ENCODE measurements at regions not wholly inside any gene's neighbourhood (a gene's known extent, or its start where the extent isn't known, plus 50 kb on each side); places are given as distances from the start of the nearest gene placed in this dataset.

DNA sequence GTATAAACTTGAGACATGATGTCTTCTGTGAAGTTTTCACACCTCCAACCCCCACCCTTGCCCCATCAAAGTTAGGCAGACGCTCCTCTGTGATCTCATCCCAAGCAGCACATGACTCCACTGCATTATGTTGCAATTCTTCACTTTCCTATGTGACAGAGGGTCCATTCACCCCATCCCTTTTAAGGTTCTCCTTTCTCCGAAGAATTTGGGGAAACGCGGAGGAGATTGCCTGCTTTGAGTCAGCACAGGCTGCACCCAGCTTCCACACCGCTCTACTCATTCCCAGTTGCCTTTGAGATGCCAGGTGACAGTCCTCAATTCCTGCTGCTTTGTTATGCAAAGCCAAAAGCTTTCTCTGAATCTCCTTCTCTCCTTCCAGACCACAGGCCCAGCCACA lies 61.8 kb downstream of the PHLDA1 start:
- no peaks in the 10 kb centered on the region for H3F3A ChIP-seq (replicated peaks; ENCODE audit: insufficient read depth)
- 97% methylated on average over 5 of the region's 5 CpGs for WGBS (ENCODE audit: low lambda C conversion rate)
- no peak overlapping the region for H3K9ac ChIP-seq
- H3K4me3 ChIP-seq (ENCODE audit: low read depth in 2 of 2, low read length in 1 of 2): no peak overlapping the region
- ChIA-PET CTCF (interaction anchor here (1.1 kb wide), 1 partner anchor 10 kb away, joined by 3 read pairs; no protein-coding TSS in a partner anchor), POLR2A (no interaction called here)
- H3K79me2 ChIP-seq (ENCODE audit: insufficient read depth): no peaks in the 10 kb centered on the region
- no peak overlapping the region for H3K27ac ChIP-seq (ENCODE audit: low read depth in 2 of 2, low read length in 1 of 2)
- no peaks in the 10 kb centered on the region for H4K20me1 ChIP-seq (ENCODE audit: insufficient read depth)
- TF ChIP-seq EZH2phosphoT487 (IDR thresholded peaks at IDR 0.05; ENCODE audit: borderline replicate concordance, low read depth) (no peak), FOXM1 (IDR thresholded peaks at IDR 0.05; ENCODE audit: low read depth) (no peak), CHD2 (IDR thresholded peaks at IDR 0.05; ENCODE audit: low read length, partially characterized antibody) (no peak), TEAD4 (IDR thresholded peaks at IDR 0.05; ENCODE audit: borderline replicate concordance, insufficient read depth) (no peak), GATA2 (CRISPR knock-in tag; IDR thresholded peaks at IDR 0.05) (no peak), NFIC (IDR thresholded peaks at IDR 0.05; ENCODE audit: borderline replicate concordance) (no peak)
- TF ChIP-seq, protein P1, sequence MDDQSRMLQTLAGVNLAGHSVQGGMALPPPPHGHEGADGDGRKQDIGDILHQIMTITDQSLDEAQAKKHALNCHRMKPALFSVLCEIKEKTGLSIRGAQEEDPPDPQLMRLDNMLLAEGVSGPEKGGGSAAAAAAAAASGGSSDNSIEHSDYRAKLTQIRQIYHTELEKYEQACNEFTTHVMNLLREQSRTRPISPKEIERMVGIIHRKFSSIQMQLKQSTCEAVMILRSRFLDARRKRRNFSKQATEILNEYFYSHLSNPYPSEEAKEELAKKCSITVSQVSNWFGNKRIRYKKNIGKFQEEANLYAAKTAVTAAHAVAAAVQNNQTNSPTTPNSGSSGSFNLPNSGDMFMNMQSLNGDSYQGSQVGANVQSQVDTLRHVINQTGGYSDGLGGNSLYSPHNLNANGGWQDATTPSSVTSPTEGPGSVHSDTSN (IDR thresholded peaks at IDR 0.05): no peak
- TF ChIP-seq, protein P2, sequence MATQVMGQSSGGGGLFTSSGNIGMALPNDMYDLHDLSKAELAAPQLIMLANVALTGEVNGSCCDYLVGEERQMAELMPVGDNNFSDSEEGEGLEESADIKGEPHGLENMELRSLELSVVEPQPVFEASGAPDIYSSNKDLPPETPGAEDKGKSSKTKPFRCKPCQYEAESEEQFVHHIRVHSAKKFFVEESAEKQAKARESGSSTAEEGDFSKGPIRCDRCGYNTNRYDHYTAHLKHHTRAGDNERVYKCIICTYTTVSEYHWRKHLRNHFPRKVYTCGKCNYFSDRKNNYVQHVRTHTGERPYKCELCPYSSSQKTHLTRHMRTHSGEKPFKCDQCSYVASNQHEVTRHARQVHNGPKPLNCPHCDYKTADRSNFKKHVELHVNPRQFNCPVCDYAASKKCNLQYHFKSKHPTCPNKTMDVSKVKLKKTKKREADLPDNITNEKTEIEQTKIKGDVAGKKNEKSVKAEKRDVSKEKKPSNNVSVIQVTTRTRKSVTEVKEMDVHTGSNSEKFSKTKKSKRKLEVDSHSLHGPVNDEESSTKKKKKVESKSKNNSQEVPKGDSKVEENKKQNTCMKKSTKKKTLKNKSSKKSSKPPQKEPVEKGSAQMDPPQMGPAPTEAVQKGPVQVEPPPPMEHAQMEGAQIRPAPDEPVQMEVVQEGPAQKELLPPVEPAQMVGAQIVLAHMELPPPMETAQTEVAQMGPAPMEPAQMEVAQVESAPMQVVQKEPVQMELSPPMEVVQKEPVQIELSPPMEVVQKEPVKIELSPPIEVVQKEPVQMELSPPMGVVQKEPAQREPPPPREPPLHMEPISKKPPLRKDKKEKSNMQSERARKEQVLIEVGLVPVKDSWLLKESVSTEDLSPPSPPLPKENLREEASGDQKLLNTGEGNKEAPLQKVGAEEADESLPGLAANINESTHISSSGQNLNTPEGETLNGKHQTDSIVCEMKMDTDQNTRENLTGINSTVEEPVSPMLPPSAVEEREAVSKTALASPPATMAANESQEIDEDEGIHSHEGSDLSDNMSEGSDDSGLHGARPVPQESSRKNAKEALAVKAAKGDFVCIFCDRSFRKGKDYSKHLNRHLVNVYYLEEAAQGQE (IDR thresholded peaks at IDR 0.05; ENCODE audit: low read depth, low read length): no peak
- H3K4me1 ChIP-seq (ENCODE audit: control insufficient read depth in 1 of 2, insufficient read depth in 2 of 2, low read depth in 1 of 2, low read length in 1 of 2): no peaks in the 10 kb centered on the region
- H3K36me3 ChIP-seq (replicated peaks in 1 of 2; ENCODE audit: control insufficient read depth in 1 of 2, insufficient read depth in 2 of 2, low read length in 1 of 2): no peaks in the 10 kb centered on the region
- H3K9me3 ChIP-seq: no peaks in the 10 kb centered on the region
- no peak overlapping the region for H3K4me2 ChIP-seq
- H3K27me3 ChIP-seq (ENCODE audit: insufficient read depth): no peaks in the 10 kb centered on the region
- DNase-seq: no peak
- no peak overlapping the region for H2AFZ ChIP-seq (ENCODE audit: low read depth)
- no peaks in the 10 kb centered on the region for H3K9me2 ChIP-seq

DNA sequence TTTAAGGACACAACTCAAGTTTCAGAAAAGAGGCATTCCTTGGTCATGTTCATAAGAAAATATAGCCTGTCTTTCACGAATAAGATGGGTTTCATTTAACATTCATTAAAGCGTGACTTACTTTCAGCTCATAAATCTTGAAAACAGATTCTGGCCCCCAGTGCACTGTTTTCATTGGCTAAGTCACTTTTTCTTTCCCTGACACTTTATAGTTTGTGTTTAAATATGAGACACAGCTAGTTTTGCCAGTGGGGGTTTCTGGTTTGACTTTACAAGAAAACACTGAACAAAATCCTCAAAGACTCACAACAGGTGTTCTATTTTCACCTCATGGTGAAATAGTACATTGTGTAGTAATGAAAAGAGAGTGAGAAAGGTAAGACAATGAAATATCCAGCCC lies 65.9 kb downstream of the PHLDA1 start:
- ChIA-PET CTCF (no interaction called here), POLR2A (no interaction called here)
- Histone ChIP-seq H3F3A (replicated peaks; ENCODE audit: insufficient read depth) (no peaks in the 10 kb centered on the region), H3K27ac (ENCODE audit: low read depth in 2 of 2, low read length in 1 of 2) (no peak overlapping the region), H2AFZ (ENCODE audit: low read depth) (no peak overlapping the region), H3K9ac (no peak overlapping the region), H3K4me1 (ENCODE audit: control insufficient read depth in 1 of 2, insufficient read depth in 2 of 2, low read depth in 1 of 2, low read length in 1 of 2) (no peaks in the 10 kb centered on the region), H3K27me3 (ENCODE audit: insufficient read depth) (no peaks in the 10 kb centered on the region), H3K4me2 (no peak overlapping the region), H3K4me3 (ENCODE audit: low read depth in 2 of 2, low read length in 1 of 2) (no peak overlapping the region), H3K79me2 (ENCODE audit: insufficient read depth) (no peaks in the 10 kb centered on the region), H3K9me2 (no peaks in the 10 kb centered on the region), H4K20me1 (ENCODE audit: insufficient read depth) (no peaks in the 10 kb centered on the region), H3K36me3 (replicated peaks in 1 of 2; ENCODE audit: control insufficient read depth in 1 of 2, insufficient read depth in 2 of 2, low read length in 1 of 2) (no peaks in the 10 kb centered on the region), H3K9me3 (no peaks in the 10 kb centered on the region)
- 89% methylated on average over 2 of the region's 2 CpGs for WGBS (ENCODE audit: low lambda C conversion rate)
- no peak for DNase-seq
- no peak for TF ChIP-seq EZH2phosphoT487 (IDR thresholded peaks at IDR 0.05; ENCODE audit: borderline replicate concordance, low read depth)
- no peak for TF ChIP-seq TEAD4 (IDR thresholded peaks at IDR 0.05; ENCODE audit: borderline replicate concordance, insufficient read depth)
- no peak for TF ChIP-seq SIN3A (IDR thresholded peaks at IDR 0.05; ENCODE audit: borderline replicate concordance, low read depth, low read length)
- TF ChIP-seq, protein P3, sequence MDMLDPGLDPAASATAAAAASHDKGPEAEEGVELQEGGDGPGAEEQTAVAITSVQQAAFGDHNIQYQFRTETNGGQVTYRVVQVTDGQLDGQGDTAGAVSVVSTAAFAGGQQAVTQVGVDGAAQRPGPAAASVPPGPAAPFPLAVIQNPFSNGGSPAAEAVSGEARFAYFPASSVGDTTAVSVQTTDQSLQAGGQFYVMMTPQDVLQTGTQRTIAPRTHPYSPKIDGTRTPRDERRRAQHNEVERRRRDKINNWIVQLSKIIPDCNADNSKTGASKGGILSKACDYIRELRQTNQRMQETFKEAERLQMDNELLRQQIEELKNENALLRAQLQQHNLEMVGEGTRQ (IDR thresholded peaks at IDR 0.05; ENCODE audit: borderline replicate concordance, low read depth, low read length): no peak
- TF ChIP-seq, protein P4, sequence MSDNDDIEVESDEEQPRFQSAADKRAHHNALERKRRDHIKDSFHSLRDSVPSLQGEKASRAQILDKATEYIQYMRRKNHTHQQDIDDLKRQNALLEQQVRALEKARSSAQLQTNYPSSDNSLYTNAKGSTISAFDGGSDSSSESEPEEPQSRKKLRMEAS (IDR thresholded peaks at IDR 0.05; ENCODE audit: low read depth): no peak
- TF ChIP-seq GABPA (IDR thresholded peaks at IDR 0.05; ENCODE audit: low read depth): no peak
- no peak for TF ChIP-seq RFX5 (IDR thresholded peaks at IDR 0.05; ENCODE audit: low read length)
- TF ChIP-seq EP300 (IDR thresholded peaks at IDR 0.05; ENCODE audit: borderline replicate concordance in 1 of 2, low read depth in 1 of 2, low read length in 1 of 2): no peak
- no peak for TF ChIP-seq TCF12 (IDR thresholded peaks at IDR 0.05)
- TF ChIP-seq, protein P1 (IDR thresholded peaks at IDR 0.05): no peak
- no peak for TF ChIP-seq JUND (IDR thresholded peaks at IDR 0.05)
- TF ChIP-seq RXRA (IDR thresholded peaks at IDR 0.05; ENCODE audit: borderline replicate concordance, low read depth): no peak
- TF ChIP-seq, protein P5, sequence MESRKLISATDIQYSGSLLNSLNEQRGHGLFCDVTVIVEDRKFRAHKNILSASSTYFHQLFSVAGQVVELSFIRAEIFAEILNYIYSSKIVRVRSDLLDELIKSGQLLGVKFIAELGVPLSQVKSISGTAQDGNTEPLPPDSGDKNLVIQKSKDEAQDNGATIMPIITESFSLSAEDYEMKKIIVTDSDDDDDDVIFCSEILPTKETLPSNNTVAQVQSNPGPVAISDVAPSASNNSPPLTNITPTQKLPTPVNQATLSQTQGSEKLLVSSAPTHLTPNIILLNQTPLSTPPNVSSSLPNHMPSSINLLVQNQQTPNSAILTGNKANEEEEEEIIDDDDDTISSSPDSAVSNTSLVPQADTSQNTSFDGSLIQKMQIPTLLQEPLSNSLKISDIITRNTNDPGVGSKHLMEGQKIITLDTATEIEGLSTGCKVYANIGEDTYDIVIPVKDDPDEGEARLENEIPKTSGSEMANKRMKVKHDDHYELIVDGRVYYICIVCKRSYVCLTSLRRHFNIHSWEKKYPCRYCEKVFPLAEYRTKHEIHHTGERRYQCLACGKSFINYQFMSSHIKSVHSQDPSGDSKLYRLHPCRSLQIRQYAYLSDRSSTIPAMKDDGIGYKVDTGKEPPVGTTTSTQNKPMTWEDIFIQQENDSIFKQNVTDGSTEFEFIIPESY (IDR thresholded peaks at IDR 0.05; ENCODE audit: borderline replicate concordance, low read depth): no peak
- no peak for TF ChIP-seq NFIC (IDR thresholded peaks at IDR 0.05; ENCODE audit: borderline replicate concordance)
- TF ChIP-seq CHD2 (IDR thresholded peaks at IDR 0.05; ENCODE audit: low read length, partially characterized antibody): no peak
